IMR-90 (cell line): ENCODE measurements at regions not wholly inside any gene's neighbourhood (a gene's known extent, or its start where the extent isn't known, plus 50 kb on each side); places are given as distances from the start of the nearest gene placed in this dataset.

Experiments used
- ATAC-seq: fragments of 200-7000 bp; cut with Tn5 transposase; 2 replicates; pipeline ENCODE4 v1.9.1; 2020; ENCODE audit warnings: low read depth, mild to moderate bottlenecking, moderate library complexity
- BruUV-seq: library from RNA; stranded (reverse); fragments of 400-500 nt; replicated peaks from 2 replicates; lab custom pipeline; 2021; lab: Mats Ljungman, UMichigan
- CTCF ChIA-PET: fragments of 300-600 bp; formaldehyde crosslinking; extraction: SDS; loops from one replicate; lab custom pipeline; 2021; ENCODE audit warnings: antibody characterized with exemption; lab: Yijun Ruan, JAX
- POLR2A ChIA-PET: fragments of 300-600 bp; sonication (Branson Sonifier 250); formaldehyde crosslinking; loops from one replicate; lab custom pipeline; 2022; ENCODE audit warnings: antibody characterized with exemption; ENCODE audit not compliant: unreplicated experiment; lab: Charles Lee
- DNase-seq: peaks from one replicate; pipeline ENCODE4 v3.0.0; 2013
- H2AFZ ChIP-seq: replicated peaks from 2 replicates; pipeline ENCODE3; 2013; ENCODE audit warnings: low read length, mild to moderate bottlenecking; ENCODE audit not compliant: poor library complexity
- H2AK5ac ChIP-seq: 2 replicates; pipeline ENCODE4 v1.6.1; 2013; ENCODE audit warnings: low read depth, low read length, inconsistent platforms
- H2AK9ac ChIP-seq: replicated peaks from 2 replicates; pipeline ENCODE3; 2013; ENCODE audit warnings: mild to moderate bottlenecking, low read depth, low read length, moderate library complexity; ENCODE audit not compliant: poor library complexity
- H2BK120ac ChIP-seq: 2 replicates; pipeline ENCODE4 v1.6.1; 2013; ENCODE audit warnings: low read depth, low read length, inconsistent platforms
- H2BK15ac ChIP-seq: 3 replicates; pipeline ENCODE4 v1.6.1; 2013; ENCODE audit warnings: low read depth, low read length, inconsistent platforms
- H2BK20ac ChIP-seq: 2 replicates; pipeline ENCODE4 v1.6.1; 2013; ENCODE audit warnings: low read depth, mild to moderate bottlenecking, inconsistent platforms, low read length, moderate library complexity
- H2BK5ac ChIP-seq: 2 replicates; pipeline ENCODE4 v1.6.1; 2013; ENCODE audit warnings: mild to moderate bottlenecking, low read depth, low read length, inconsistent platforms; ENCODE audit not compliant: poor library complexity, severe bottlenecking
- H3K14ac ChIP-seq: replicated peaks from 2 replicates; pipeline ENCODE4 v1.6.1; 2013; ENCODE audit warnings: low read depth, low read length, inconsistent platforms
- H3K18ac ChIP-seq: 2 replicates; pipeline ENCODE4 v1.6.1; 2013; ENCODE audit warnings: low read depth, low read length, control low read depth
- H3K23ac ChIP-seq: 2 replicates; pipeline ENCODE4 v1.6.1; 2013; ENCODE audit warnings: low read depth, low read length, inconsistent platforms
- H3K27ac ChIP-seq: 2 replicates; pipeline ENCODE4 v1.5.1; 2013; ENCODE audit warnings: mild to moderate bottlenecking, control low read depth, low read length; ENCODE audit not compliant: insufficient read depth
- H3K27me3 ChIP-seq: 2 replicates; pipeline ENCODE4 v1.6.1; 2013; ENCODE audit warnings: low read length; ENCODE audit not compliant: control insufficient read depth, insufficient read depth
- H3K36me3 ChIP-seq: 2 replicates; pipeline ENCODE4 v1.6.1; 2013; ENCODE audit warnings: low read length, mixed read lengths; ENCODE audit not compliant: control insufficient read depth, insufficient read depth
- H3K4ac ChIP-seq: 2 replicates; pipeline ENCODE4 v1.6.1; 2013; ENCODE audit warnings: low read depth, low read length, inconsistent platforms
- H3K4me1 ChIP-seq: 2 replicates; pipeline ENCODE4 v1.6.1; 2013; ENCODE audit warnings: low read length, mixed read lengths; ENCODE audit not compliant: control insufficient read depth, insufficient read depth
- H3K4me2 ChIP-seq: 2 replicates; pipeline ENCODE4 v1.6.1; 2013; ENCODE audit warnings: low read depth, mild to moderate bottlenecking, control low read depth, low read length, moderate library complexity
- H3K4me3 ChIP-seq: 2 replicates; pipeline ENCODE4 v1.5.1; 2013; ENCODE audit warnings: low read depth, mild to moderate bottlenecking, control low read depth, low read length, moderate library complexity; ENCODE audit not compliant: insufficient read depth
- H3K56ac ChIP-seq: 2 replicates; pipeline ENCODE4 v1.6.1; 2013; ENCODE audit warnings: low read length, inconsistent platforms; ENCODE audit not compliant: insufficient read depth; ENCODE audit errors: extremely low read depth
- H3K79me1 ChIP-seq, 2 experiments: 2 replicates each; pipeline ENCODE4 v1.6.1; 2013; ENCODE audit warnings: low read length in 2 of 2, inconsistent platforms in 1 of 2, low read depth in 1 of 2
- H3K9ac ChIP-seq: 2 replicates; pipeline ENCODE4 v1.6.1; 2013; ENCODE audit warnings: low read depth, low read length, control low read depth
- H3K9me1 ChIP-seq: 2 replicates; pipeline ENCODE4 v1.6.1; 2013; ENCODE audit warnings: low read length, inconsistent platforms; ENCODE audit not compliant: insufficient read depth
- H3K9me3 ChIP-seq: 2 replicates; pipeline ENCODE4 v1.6.1; 2013; ENCODE audit warnings: low read length; ENCODE audit not compliant: control insufficient read depth, insufficient read depth
- H4K20me1 ChIP-seq: 2 replicates; pipeline ENCODE4 v1.6.1; 2013; ENCODE audit warnings: low read length, inconsistent platforms; ENCODE audit not compliant: insufficient read depth
- H4K5ac ChIP-seq: 2 replicates; pipeline ENCODE4 v1.6.1; 2013; ENCODE audit warnings: mild to moderate bottlenecking, low read depth, low read length, control low read depth
- H4K8ac ChIP-seq, 2 experiments: 2 replicates each; pipeline ENCODE4 v1.6.1; 2013; ENCODE audit warnings: low read depth in 2 of 2, low read length in 2 of 2, control low read depth in 1 of 2, inconsistent platforms in 1 of 2
- H4K91ac ChIP-seq: 2 replicates; pipeline ENCODE4 v1.6.1; 2013; ENCODE audit warnings: low read depth, low read length, inconsistent platforms; ENCODE audit not compliant: insufficient read depth
- BHLHE40 ChIP-seq: fragments of 150-350 bp; IDR thresholded peaks from 2 replicates; pipeline ENCODE4 v1.6.1; 2016; ENCODE audit warnings: mild to moderate bottlenecking, low read depth, low read length
- CEBPB ChIP-seq: IDR thresholded peaks from 2 replicates; pipeline ENCODE4 v1.6.1; 2012; ENCODE audit warnings: low read depth, low read length, improper control_type of control experiment
- FOS ChIP-seq: fragments of 150-350 bp; IDR thresholded peaks from 2 replicates; pipeline ENCODE4 v1.6.1; 2016; ENCODE audit warnings: low read depth, low read length
- NFE2L2 ChIP-seq: fragments of 150-350 bp; IDR thresholded peaks from 2 replicates; pipeline ENCODE4 v1.6.1; 2016; ENCODE audit warnings: low read depth, mild to moderate bottlenecking, low read length
- POLR2A ChIP-seq: IDR thresholded peaks from 2 replicates; pipeline ENCODE4 v1.6.1; 2012; ENCODE audit warnings: mild to moderate bottlenecking, low read depth, low read length
- RAD21 ChIP-seq: IDR thresholded peaks from 2 replicates; pipeline ENCODE4 v1.6.1; 2012; ENCODE audit warnings: low read length, improper control_type of control experiment
- RCOR1 ChIP-seq: IDR thresholded peaks from 2 replicates; pipeline ENCODE4 v1.6.1; 2012; ENCODE audit warnings: mild to moderate bottlenecking, low read length, improper control_type of control experiment; ENCODE audit not compliant: insufficient replicate concordance
- RFX5 ChIP-seq: IDR thresholded peaks from 2 replicates; pipeline ENCODE4 v1.8.0; 2012; ENCODE audit warnings: low read depth, mild to moderate bottlenecking, low read length, moderate library complexity
- SMC3 ChIP-seq: fragments of 150-350 bp; IDR thresholded peaks from 2 replicates; pipeline ENCODE4 v1.6.1; 2016; ENCODE audit warnings: low read depth, mild to moderate bottlenecking, antibody characterized with exemption, low read length, moderate library complexity
- WGBS, 2 experiments: methylation state at CpG; one replicate each; pipeline versions ENCODE4 v1.1.5 to v1.1.7; 2013; ENCODE audit warnings: missing lambda C conversion rate in 2 of 2; ENCODE audit not compliant: insufficient read length in 1 of 2; ENCODE audit errors: extremely low coverage in 2 of 2; 5-methylcytosine and 5-hydroxymethylcytosine counted together
- dilution Hi-C: fragments of 300-500 bp; cut with HindIII; formaldehyde crosslinking; loops from one replicate; pipeline ENCODE4 v1.14.3; 2018; ENCODE audit warnings: low sequenced_read_pairs; ENCODE audit not compliant: unreplicated experiment
- in situ Hi-C: fragments of 300-500 bp; cut with MboI; formaldehyde crosslinking; loops from 3 replicates; pipeline ENCODE4 v1.14.3; 2019; ENCODE audit warnings: low sequenced_read_pairs, inconsistent platforms, mixed read lengths
- intact Hi-C: fragments of 100-400 bp; cut with micrococcal nuclease; formaldehyde crosslinking; loops from 2 replicates; pipeline ENCODE4 v1.10.0; 2022
- TF ChIP-seq, protein P1 (sequence below): conservative IDR thresholded peaks from 2 replicates; pipeline ENCODE4 v1.5.1; 2012; ENCODE audit warnings: mild to moderate bottlenecking, low read depth, low read length, improper control_type of control experiment
- TF ChIP-seq, protein P2 (sequence below): fragments of 150-350 bp; IDR thresholded peaks from 2 replicates; pipeline ENCODE4 v1.6.1; 2016; ENCODE audit warnings: low read depth, mild to moderate bottlenecking, low read length, moderate library complexity, borderline replicate concordance

GRCh38 chr9:13437866-13438265 lies 158.4 kb upstream of the MPDZ start:
- H3K18ac ChIP-seq, result no peak overlapping the region
- no peak overlapping the region for H3K14ac ChIP-seq
- no peak overlapping the region for H2BK120ac ChIP-seq
- peaks cover 2% of the 10 kb centered on the region for H3K27me3 ChIP-seq
- H4K5ac ChIP-seq, result no peak overlapping the region
- no peak overlapping the region for H3K23ac ChIP-seq
- H3K4me2 ChIP-seq, result no peak overlapping the region
- no peak overlapping the region for H3K4ac ChIP-seq
- H2AK5ac ChIP-seq, result no peak overlapping the region
- H4K20me1 ChIP-seq, result no peaks in the 10 kb centered on the region
- no peak overlapping the region for H2BK20ac ChIP-seq
- no peaks in the 10 kb centered on the region for H3K36me3 ChIP-seq
- H3K9ac ChIP-seq, result no peak overlapping the region
- dilution Hi-C loops (loop anchor here (25.0 kb wide), 1 partner anchor 999 kb away; no protein-coding TSS in a partner anchor), in situ Hi-C loops (no loop called here), intact Hi-C loops (no loop called here)
- no peaks in the 10 kb centered on the region for H3K9me3 ChIP-seq
- no peak overlapping the region for H2BK15ac ChIP-seq
- TF ChIP-seq, protein P1, sequence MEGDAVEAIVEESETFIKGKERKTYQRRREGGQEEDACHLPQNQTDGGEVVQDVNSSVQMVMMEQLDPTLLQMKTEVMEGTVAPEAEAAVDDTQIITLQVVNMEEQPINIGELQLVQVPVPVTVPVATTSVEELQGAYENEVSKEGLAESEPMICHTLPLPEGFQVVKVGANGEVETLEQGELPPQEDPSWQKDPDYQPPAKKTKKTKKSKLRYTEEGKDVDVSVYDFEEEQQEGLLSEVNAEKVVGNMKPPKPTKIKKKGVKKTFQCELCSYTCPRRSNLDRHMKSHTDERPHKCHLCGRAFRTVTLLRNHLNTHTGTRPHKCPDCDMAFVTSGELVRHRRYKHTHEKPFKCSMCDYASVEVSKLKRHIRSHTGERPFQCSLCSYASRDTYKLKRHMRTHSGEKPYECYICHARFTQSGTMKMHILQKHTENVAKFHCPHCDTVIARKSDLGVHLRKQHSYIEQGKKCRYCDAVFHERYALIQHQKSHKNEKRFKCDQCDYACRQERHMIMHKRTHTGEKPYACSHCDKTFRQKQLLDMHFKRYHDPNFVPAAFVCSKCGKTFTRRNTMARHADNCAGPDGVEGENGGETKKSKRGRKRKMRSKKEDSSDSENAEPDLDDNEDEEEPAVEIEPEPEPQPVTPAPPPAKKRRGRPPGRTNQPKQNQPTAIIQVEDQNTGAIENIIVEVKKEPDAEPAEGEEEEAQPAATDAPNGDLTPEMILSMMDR, result no peak
- TF ChIP-seq RFX5 (no peak), FOS (no peak), NFE2L2 (no peak), CEBPB (no peak), SMC3 (no peak), RAD21 (no peak), BHLHE40 (no peak), POLR2A (no peak), RCOR1 (no peak)
- TF ChIP-seq, protein P2, sequence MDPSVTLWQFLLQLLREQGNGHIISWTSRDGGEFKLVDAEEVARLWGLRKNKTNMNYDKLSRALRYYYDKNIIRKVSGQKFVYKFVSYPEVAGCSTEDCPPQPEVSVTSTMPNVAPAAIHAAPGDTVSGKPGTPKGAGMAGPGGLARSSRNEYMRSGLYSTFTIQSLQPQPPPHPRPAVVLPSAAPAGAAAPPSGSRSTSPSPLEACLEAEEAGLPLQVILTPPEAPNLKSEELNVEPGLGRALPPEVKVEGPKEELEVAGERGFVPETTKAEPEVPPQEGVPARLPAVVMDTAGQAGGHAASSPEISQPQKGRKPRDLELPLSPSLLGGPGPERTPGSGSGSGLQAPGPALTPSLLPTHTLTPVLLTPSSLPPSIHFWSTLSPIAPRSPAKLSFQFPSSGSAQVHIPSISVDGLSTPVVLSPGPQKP, result no peak
- no peak overlapping the region for H2AFZ ChIP-seq
- no peaks in the 10 kb centered on the region for H3K4me1 ChIP-seq
- H3K79me1 ChIP-seq, result no peaks in the 10 kb centered on the region
- no peak for DNase-seq
- H3K56ac ChIP-seq, result no peak overlapping the region
- H4K91ac ChIP-seq, result no peak overlapping the region
- H2AK9ac ChIP-seq, result no peak overlapping the region
- CTCF ChIA-PET, result interaction anchor here (0.8 to 1.9 kb wide), 2 partner anchors 10 kb away, joined by 4 read pairs; no protein-coding TSS in a partner anchor
- WGBS, 2 experiments, result 60% methylated on average over 1 of the region's 1 CpG; no CpG with 5 or more reads in 1 of the 2 experiments
- no peak overlapping the region for H2BK5ac ChIP-seq
- no peak overlapping the region for H3K4me3 ChIP-seq
- ATAC-seq, result no peak
- H3K9me1 ChIP-seq, result no peaks in the 10 kb centered on the region
- BruUV-seq, result no TSS peak
- H4K8ac ChIP-seq, result no peak overlapping the region
- POLR2A ChIA-PET, result no interaction called here
- no peak overlapping the region for H3K27ac ChIP-seq
